Embryonic facial prominence (tissue), 1 donor: ENCODE measurements at regions not wholly inside any gene's neighbourhood (a gene's known extent, or its start where the extent isn't known, plus 50 kb on each side); places are given as distances from the start of the nearest gene placed in this dataset.

Experiments
- DNase-seq: peaks from one replicate; pipeline ENCODE4 v3.0.0-alpha.2; 2016; ENCODE audit errors: extremely low spot score

- DNase-seq = no peak
Measured at GRCh38 chr10:106467506-106467905, 697.0 kb downstream of the SORCS1 start.

GRCh38 chr10:106457522-106457921, 707.0 kb downstream of the SORCS1 start:
- DNase-seq = no peak

GRCh38 chr10:106454233-106454632, 710.3 kb downstream of the SORCS1 start:
- DNase-seq = no peak

- no peak for DNase-seq
Measured at GRCh38 chr10:106450966-106451365, 713.5 kb downstream of the SORCS1 start.

GRCh38 chr10:106446920-106447319, 717.6 kb downstream of the SORCS1 start:
- no peak for DNase-seq

- DNase-seq = no peak
Measured at GRCh38 chr10:106442223-106442622, 722.3 kb downstream of the SORCS1 start.

- DNase-seq = no peak
Measured at GRCh38 chr10:106440767-106441166, 723.7 kb downstream of the SORCS1 start.

GRCh38 chr10:106440355-106440754, 724.2 kb downstream of the SORCS1 start:
- DNase-seq = no peak

- no peak for DNase-seq
Measured at GRCh38 chr10:106439366-106439765, 725.1 kb downstream of the SORCS1 start.

- DNase-seq = no peak
Measured at GRCh38 chr10:106438386-106438785, 726.1 kb downstream of the SORCS1 start.

GRCh38 chr10:106436123-106436715, 728.3 kb downstream of the SORCS1 start:
- DNase-seq = no peak

- DNase-seq = no peak
Measured at GRCh38 chr10:106435081-106435480, 729.4 kb downstream of the SORCS1 start.

GRCh38 chr10:106424981-106425380, 739.5 kb downstream of the SORCS1 start:
- DNase-seq = no peak

- DNase-seq = no peak
Measured at GRCh38 chr10:106424054-106424453, 740.5 kb downstream of the SORCS1 start.

- no peak for DNase-seq
Measured at GRCh38 chr10:106410331-106410730, 754.2 kb downstream of the SORCS1 start.

GRCh38 chr10:106405141-106405540, 759.4 kb downstream of the SORCS1 start:
- DNase-seq = no peak

- DNase-seq = no peak
Measured at GRCh38 chr10:106402458-106402857, 762.0 kb downstream of the SORCS1 start.

GRCh38 chr10:106401967-106402366, 762.5 kb downstream of the SORCS1 start:
- DNase-seq = no peak

- no peak for DNase-seq
Measured at GRCh38 chr10:106401161-106401560, 763.3 kb downstream of the SORCS1 start.

- no peak for DNase-seq
Measured at GRCh38 chr10:106399112-106399511, 765.4 kb downstream of the SORCS1 start.

- DNase-seq = no peak
Measured at GRCh38 chr10:106396192-106396591, 768.3 kb downstream of the SORCS1 start.

GRCh38 chr10:106395041-106395749, 769.3 kb downstream of the SORCS1 start:
- DNase-seq = no peak

- no peak for DNase-seq
Measured at GRCh38 chr10:106392778-106393177, 771.7 kb downstream of the SORCS1 start.

GRCh38 chr10:106387063-106387462, 777.4 kb downstream of the SORCS1 start:
- DNase-seq = no peak
